BLaER1 treated with 17β-estradiol and CSF1 and Interleukin-3, amounts not matched to agents 10 nM and 100 nM (cell line): ENCODE measurements at regions not wholly inside any gene's neighbourhood (a gene's known extent, or its start where the extent isn't known, plus 50 kb on each side); places are given as distances from the start of the nearest gene placed in this dataset.

ENCODE experiments used
- H3K27ac ChIP-seq, 11 experiments: shearing (Covaris generic); formaldehyde crosslinking; 2 replicates each; pipeline ENCODE4 v1.8.1; 2022
- H3K27me3 ChIP-seq, 11 experiments: shearing (Covaris generic); formaldehyde crosslinking; 2 replicates each; pipeline ENCODE4 v1.8.1; 2022
- H3K36me3 ChIP-seq, 11 experiments: shearing (Covaris generic); formaldehyde crosslinking; 2 replicates each; pipeline ENCODE4 v1.8.1; 2022
- H3K4me1 ChIP-seq, 10 experiments: shearing (Covaris generic); formaldehyde crosslinking; 2 replicates each; pipeline ENCODE4 v1.8.1; 2022
- H3K4me2 ChIP-seq, 11 experiments: shearing (Covaris generic); formaldehyde crosslinking; 2 replicates each; pipeline ENCODE4 v1.8.1; 2022
- H3K4me3 ChIP-seq, 10 experiments: shearing (Covaris generic); formaldehyde crosslinking; 2 replicates each; pipeline ENCODE4 v1.8.1; 2022
- H3K9ac ChIP-seq, 11 experiments: shearing (Covaris generic); formaldehyde crosslinking; 2 replicates each; pipeline ENCODE4 v1.8.1; 2022
- H3K9me3 ChIP-seq, 11 experiments: shearing (Covaris generic); formaldehyde crosslinking; replicated peaks in 1 of 11; 2 replicates each; pipeline ENCODE4 v1.8.1; 2022
- H4K20me1 ChIP-seq, 11 experiments: shearing (Covaris generic); formaldehyde crosslinking; 2 replicates each; pipeline ENCODE4 v1.8.1; 2022
- Cebpa-rat ChIP-seq, 11 experiments: shearing (Covaris generic); IDR thresholded peaks; 2 replicates each; pipeline ENCODE4 v1.8.1; 2022

GRCh38 chr2:234592541-234592940, 95.7 kb upstream of the ARL4C start:
- no peak overlapping the region for H3K9ac ChIP-seq
- no peak overlapping the region for H3K4me2 ChIP-seq
- peaks cover 0 to 18% (median 10%) of the 10 kb centered on the region in 10 experiments; a peak in 12 of 20 replicates for H3K4me1 ChIP-seq
- no peak overlapping the region for H3K27ac ChIP-seq
- H3K27me3 ChIP-seq = no peaks in the 10 kb centered on the region
- H3K9me3 ChIP-seq = no peaks in the 10 kb centered on the region; a peak in 1 of 22 replicates
- no peak for TF ChIP-seq Cebpa-rat (IDR thresholded peaks at IDR 0.05)
- no peaks in the 10 kb centered on the region for H3K36me3 ChIP-seq
- no peaks in the 10 kb centered on the region for H4K20me1 ChIP-seq
- H3K4me3 ChIP-seq = no peak overlapping the region

GRCh38 chr2:234590076-234590475, 93.2 kb upstream of the ARL4C start:
- no peaks in the 10 kb centered on the region for H4K20me1 ChIP-seq
- peaks cover 0 to 7% (median 2%) of the 10 kb centered on the region in 10 experiments; a peak in 5 of 20 replicates for H3K4me1 ChIP-seq
- no peak overlapping the region for H3K4me2 ChIP-seq
- no peak for TF ChIP-seq Cebpa-rat (IDR thresholded peaks at IDR 0.05)
- no peaks in the 10 kb centered on the region for H3K36me3 ChIP-seq
- no peak overlapping the region for H3K4me3 ChIP-seq
- no peaks in the 10 kb centered on the region for H3K27me3 ChIP-seq
- no peaks in the 10 kb centered on the region; a peak in 1 of 22 replicates for H3K9me3 ChIP-seq
- H3K9ac ChIP-seq = no peak overlapping the region
- H3K27ac ChIP-seq = no peak overlapping the region

- Histone ChIP-seq H3K4me3 (no peak overlapping the region), H3K27me3 (no peaks in the 10 kb centered on the region), H3K27ac (no peak overlapping the region), H3K9me3 (no peaks in the 10 kb centered on the region), H3K4me2 (no peak overlapping the region), H3K9ac (no peak overlapping the region), H4K20me1 (no peaks in the 10 kb centered on the region), H3K4me1 (0 out of 20 replicates have a peak, but pooled peaks cover 0 to under 1% (median 0%) of the 10 kb centered on the region in 10 experiments), H3K36me3 (no peaks in the 10 kb centered on the region)
- no peak for TF ChIP-seq Cebpa-rat (IDR thresholded peaks at IDR 0.05)
Measured at GRCh38 chr2:234588054-234588430, 91.2 kb upstream of the ARL4C start.

- no peak for TF ChIP-seq Cebpa-rat (IDR thresholded peaks at IDR 0.05)
- Histone ChIP-seq H3K9ac (no peak overlapping the region), H3K4me2 (no peak overlapping the region), H3K36me3 (no peaks in the 10 kb centered on the region), H3K9me3 (no peaks in the 10 kb centered on the region), H3K27ac (no peak overlapping the region), H3K4me1 (peaks cover 0 to 6% (median 3%) of the 10 kb centered on the region in 10 experiments; a peak in 10 of 20 replicates), H3K4me3 (no peak overlapping the region), H4K20me1 (no peaks in the 10 kb centered on the region), H3K27me3 (no peaks in the 10 kb centered on the region)
Measured at GRCh38 chr2:234587341-234588053, 90.6 kb upstream of the ARL4C start.

- no peak for TF ChIP-seq Cebpa-rat (IDR thresholded peaks at IDR 0.05)
- H3K4me1 ChIP-seq = peaks cover 0 to 25% (median 16%) of the 10 kb centered on the region in 10 experiments; a peak in 13 of 20 replicates
- H3K36me3 ChIP-seq = no peaks in the 10 kb centered on the region
Measured at GRCh38 chr2:234583331-234583730, 86.5 kb upstream of the ARL4C start.

GRCh38 chr2:234580686-234581085, 83.8 kb upstream of the ARL4C start:
- Histone ChIP-seq H3K27me3 (no peaks in the 10 kb centered on the region), H3K9me3 (peaks cover 0 to 8% (median 0%) of the 10 kb centered on the region in 11 experiments; a peak in 6 of 22 replicates), H3K4me3 (no peak overlapping the region), H4K20me1 (no peaks in the 10 kb centered on the region), H3K9ac (no peak overlapping the region), H3K27ac (no peak overlapping the region), H3K36me3 (no peaks in the 10 kb centered on the region), H3K4me2 (no peak overlapping the region), H3K4me1 (peaks cover 0 to 51% (median 35%) of the 10 kb centered on the region in 10 experiments; a peak in 14 of 20 replicates)
- TF ChIP-seq Cebpa-rat (IDR thresholded peaks at IDR 0.05) = no peak

More at GRCh38 chr2:234583331-234583730, 86.5 kb upstream of the ARL4C start:
- Histone ChIP-seq H3K4me3 (no peak overlapping the region), H4K20me1 (no peaks in the 10 kb centered on the region), H3K9me3 (no peaks in the 10 kb centered on the region), H3K27me3 (no peaks in the 10 kb centered on the region), H3K27ac (no peak overlapping the region), H3K4me2 (peak overlapping the region in 2 of 11 experiments; percentile 37 to 71; a peak in 1 of 22 replicates), H3K9ac (no peak overlapping the region)

- Histone ChIP-seq H3K4me2 (peak overlapping the region in 4 of 11 experiments; percentile 6 to 29 (median 22); a peak in 4 of 22 replicates), H3K4me3 (no peak overlapping the region), H3K36me3 (no peaks in the 10 kb centered on the region), H3K27ac (no peak overlapping the region), H3K9me3 (peaks cover 0 to 15% (median 5%) of the 10 kb centered on the region in 11 experiments; a peak in 11 of 22 replicates), H4K20me1 (no peaks in the 10 kb centered on the region), H3K4me1 (peaks cover 0 to 64% (median 35%) of the 10 kb centered on the region in 10 experiments; a peak in 15 of 20 replicates), H3K9ac (no peak overlapping the region), H3K27me3 (no peaks in the 10 kb centered on the region)
- no peak for TF ChIP-seq Cebpa-rat (IDR thresholded peaks at IDR 0.05)
Measured at GRCh38 chr2:234579231-234579962, 82.5 kb upstream of the ARL4C start.

- Histone ChIP-seq H3K4me1 (peaks cover 0 to 74% (median 43%) of the 10 kb centered on the region in 10 experiments; a peak in 16 of 20 replicates), H4K20me1 (no peaks in the 10 kb centered on the region), H3K9me3 (peaks cover 0 to 22% (median 7%) of the 10 kb centered on the region in 11 experiments; a peak in 15 of 22 replicates), H3K4me2 (peak overlapping the region in 4 of 11 experiments; percentile 29 to 75 (median 62); a peak in 2 of 22 replicates), H3K27me3 (no peaks in the 10 kb centered on the region), H3K36me3 (no peaks in the 10 kb centered on the region), H3K9ac (no peak overlapping the region), H3K4me3 (no peak overlapping the region), H3K27ac (peak overlapping the region in 1 of 11 experiments; percentile 70; a peak in 2 of 22 replicates)
- TF ChIP-seq Cebpa-rat (IDR thresholded peaks at IDR 0.05) = no peak
Measured at GRCh38 chr2:234578389-234578788, 81.5 kb upstream of the ARL4C start.

GRCh38 chr2:234577191-234577590, 80.3 kb upstream of the ARL4C start:
- Histone ChIP-seq H3K36me3 (no peaks in the 10 kb centered on the region), H4K20me1 (no peaks in the 10 kb centered on the region), H3K4me2 (peak overlapping the region in 9 of 11 experiments; percentile 3 to 79 (median 58); a peak in 16 of 22 replicates), H3K4me1 (peaks cover 6 to 79% (median 46%) of the 10 kb centered on the region in 10 experiments), H3K4me3 (no peak overlapping the region), H3K9ac (peak overlapping the region in 2 of 11 experiments; percentile 18 to 48; a peak in 5 of 22 replicates), H3K27me3 (no peaks in the 10 kb centered on the region), H3K27ac (peak overlapping the region in 6 of 11 experiments; percentile 26 to 70 (median 54); a peak in 9 of 22 replicates), H3K9me3 (peaks cover 0 to 22% (median 8%) of the 10 kb centered on the region in 11 experiments; a peak in 15 of 22 replicates)
- no peak for TF ChIP-seq Cebpa-rat (IDR thresholded peaks at IDR 0.05)
